ENCODE measurements at regions not wholly inside any gene's neighbourhood (a gene's known extent, or its start where the extent isn't known, plus 50 kb on each side); places are given as distances from the start of the nearest gene placed in this dataset.

GRCh38 chr2:120444691-120445240, 98.8 kb downstream of the INHBB start:
- TF ChIP-seq ZBTB7A (IDR thresholded peaks at IDR 0.05; ENCODE audit: low read depth) = no peak
- no peak for TF ChIP-seq USF1 (IDR thresholded peaks at IDR 0.05)
- no peak for TF ChIP-seq TAF1 (IDR thresholded peaks at IDR 0.05; ENCODE audit: low read depth)
- TF ChIP-seq EGR1 (IDR thresholded peaks at IDR 0.05) = no peak
- no peak for TF ChIP-seq CREB1 (IDR thresholded peaks at IDR 0.05; ENCODE audit: low read depth)
- no peak for TF ChIP-seq CEBPB (IDR thresholded peaks at IDR 0.05)
- no peak for TF ChIP-seq MAX (IDR thresholded peaks at IDR 0.05)
- TF ChIP-seq YY1 (IDR thresholded peaks at IDR 0.05; ENCODE audit: low read depth) = no peak
- no peak for TF ChIP-seq FOXM1 (IDR thresholded peaks at IDR 0.05; ENCODE audit: borderline replicate concordance, low read depth)
- TF ChIP-seq EP300 (IDR thresholded peaks at IDR 0.05; ENCODE audit: borderline replicate concordance) = no peak
- no peak for TF ChIP-seq TCF12 (IDR thresholded peaks at IDR 0.05; ENCODE audit: low read depth)
- TF ChIP-seq NFIC (IDR thresholded peaks at IDR 0.05) = no peak
- no peak for TF ChIP-seq TEAD4 (IDR thresholded peaks at IDR 0.05)
- no peak for TF ChIP-seq RAD21 (IDR thresholded peaks at IDR 0.05; ENCODE audit: low read depth)

GRCh38 chr2:120445449-120446143, 99.7 kb downstream of the INHBB start:
- no peak for TF ChIP-seq REST (IDR thresholded peaks at IDR 0.05; ENCODE audit: low read depth)
- no peak for TF ChIP-seq TCF12 (IDR thresholded peaks at IDR 0.05; ENCODE audit: low read depth)
- no peak for TF ChIP-seq USF1 (IDR thresholded peaks at IDR 0.05)
- no peak for TF ChIP-seq CEBPB (IDR thresholded peaks at IDR 0.05)
- TF ChIP-seq TEAD4 (IDR thresholded peaks at IDR 0.05) = 0 out of 2 replicates have a peak, but pooled peaks have one; percentile 20
- peak; percentile 29; the same call in 1 of the 2 replicates for TF ChIP-seq MAX (IDR thresholded peaks at IDR 0.05)
- TF ChIP-seq EGR1 (IDR thresholded peaks at IDR 0.05) = no peak
- no peak for TF ChIP-seq TAF1 (IDR thresholded peaks at IDR 0.05; ENCODE audit: low read depth)
- no peak for TF ChIP-seq NFIC (IDR thresholded peaks at IDR 0.05)
- no peak for TF ChIP-seq EP300 (IDR thresholded peaks at IDR 0.05; ENCODE audit: borderline replicate concordance)
- TF ChIP-seq RAD21 (IDR thresholded peaks at IDR 0.05; ENCODE audit: low read depth) = no peak
- TF ChIP-seq ZBTB7A (IDR thresholded peaks at IDR 0.05; ENCODE audit: low read depth) = no peak
- no peak for TF ChIP-seq YY1 (IDR thresholded peaks at IDR 0.05; ENCODE audit: low read depth)
- TF ChIP-seq CREB1 (IDR thresholded peaks at IDR 0.05; ENCODE audit: low read depth) = no peak
- TF ChIP-seq FOXM1 (IDR thresholded peaks at IDR 0.05; ENCODE audit: borderline replicate concordance, low read depth) = 0 out of 2 replicates have a peak, but pooled peaks have one; percentile 61

- TF ChIP-seq USF1 (IDR thresholded peaks at IDR 0.05) = no peak
- no peak for TF ChIP-seq TCF12 (IDR thresholded peaks at IDR 0.05; ENCODE audit: low read depth)
- no peak for TF ChIP-seq REST (IDR thresholded peaks at IDR 0.05; ENCODE audit: low read depth)
- TF ChIP-seq FOXM1 (IDR thresholded peaks at IDR 0.05; ENCODE audit: borderline replicate concordance, low read depth) = no peak
- no peak for TF ChIP-seq TAF1 (IDR thresholded peaks at IDR 0.05; ENCODE audit: low read depth)
- no peak for TF ChIP-seq EGR1 (IDR thresholded peaks at IDR 0.05)
- TF ChIP-seq EP300 (IDR thresholded peaks at IDR 0.05; ENCODE audit: borderline replicate concordance) = no peak
- TF ChIP-seq MAX (IDR thresholded peaks at IDR 0.05) = no peak
- TF ChIP-seq RAD21 (IDR thresholded peaks at IDR 0.05; ENCODE audit: low read depth) = no peak
- TF ChIP-seq TEAD4 (IDR thresholded peaks at IDR 0.05) = no peak
Measured at GRCh38 chr2:120446236-120447126, 100.5 kb downstream of the INHBB start.
